IPS-18c (cell line): ENCODE measurements at regions not wholly inside any gene's neighbourhood (a gene's known extent, or its start where the extent isn't known, plus 50 kb on each side); places are given as distances from the start of the nearest gene placed in this dataset.
"Not testable (repeated sequence)": the region's sequence is repeated elsewhere in the genome, so short reads cannot be mapped to it uniquely, and the experiment has no call there.

Experiments
- H3K4me3 ChIP-seq: 2 replicates; pipeline ENCODE4 v1.7.0; 2013; ENCODE audit warnings: low read depth, mild to moderate bottlenecking, low read length, moderate library complexity; ENCODE audit not compliant: insufficient read depth
- H3K9me3 ChIP-seq: one replicate; pipeline ENCODE4 v1.6.1; 2013; ENCODE audit warnings: mild to moderate bottlenecking, low read length, moderate library complexity; ENCODE audit not compliant: control insufficient read depth, insufficient read depth

- Histone ChIP-seq H3K4me3 (no peak overlapping the region), H3K9me3 (no peaks in the 10 kb centered on the region)
Measured at GRCh38 chr20:1845163-1845523, 50.1 kb upstream of the SIRPA start.

DNA sequence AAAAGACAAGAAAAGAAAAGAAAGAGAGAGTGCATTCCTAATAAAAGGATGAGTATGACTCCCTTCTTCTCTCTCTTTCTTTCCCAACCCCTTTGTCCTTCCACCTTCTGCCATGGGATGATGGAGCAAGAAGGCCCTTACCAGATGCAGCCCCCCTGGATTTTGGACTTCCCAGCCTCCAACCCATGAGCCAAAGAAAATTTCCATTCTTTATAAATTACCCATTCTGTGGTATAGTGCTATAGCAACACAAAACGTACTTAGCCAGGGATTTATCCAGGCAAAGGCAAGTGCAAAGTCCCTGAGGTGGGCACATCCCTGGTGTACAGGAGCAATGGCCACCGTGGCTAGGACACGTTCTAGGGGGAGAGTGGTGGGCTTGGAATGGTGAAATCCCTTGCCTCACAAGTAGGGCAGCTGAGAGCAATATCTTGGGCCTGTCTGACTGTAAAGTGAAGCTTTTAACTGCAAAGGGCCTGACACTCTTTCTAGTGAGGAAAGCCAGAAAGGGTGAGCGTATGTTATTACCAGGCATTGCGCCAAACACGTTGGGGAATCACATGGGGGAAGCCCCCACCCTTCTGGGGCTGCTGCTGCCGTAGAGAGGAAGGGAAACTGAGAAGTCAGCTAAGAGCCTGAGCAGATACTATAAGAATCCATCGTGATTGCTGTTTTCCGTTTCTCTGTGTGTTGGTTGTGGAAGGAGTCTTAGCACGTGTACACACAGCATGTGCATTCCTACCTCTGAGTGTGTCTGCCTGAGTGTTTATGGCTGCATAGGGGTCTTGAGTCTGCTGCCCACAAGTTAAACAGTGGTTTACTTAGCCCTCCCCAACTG is 50.7 kb upstream of the SIRPA start:
- no peaks in the 10 kb centered on the region for H3K9me3 ChIP-seq
- no peak overlapping the region for H3K4me3 ChIP-seq

GRCh38 chr20:1842281-1842680 is 52.9 kb upstream of the SIRPA start:
- Histone ChIP-seq H3K9me3 (no peaks in the 10 kb centered on the region), H3K4me3 (no peak overlapping the region)

- Histone ChIP-seq H3K4me3 (no peak overlapping the region), H3K9me3 (no peaks in the 10 kb centered on the region)
Measured at GRCh38 chr20:1841554-1842140, 53.6 kb upstream of the SIRPA start.

GRCh38 chr20:1840817-1841553 is 54.2 kb upstream of the SIRPA start:
- Histone ChIP-seq H3K4me3 (no peak overlapping the region), H3K9me3 (no peaks in the 10 kb centered on the region)

- not testable (repeated sequence) for H3K4me3 ChIP-seq, H3K9me3 ChIP-seq
Measured at GRCh38 chr20:1839376-1840317, 55.6 kb upstream of the SIRPA start.

GRCh38 chr20:1838556-1839279 is 56.5 kb upstream of the SIRPA start:
- H3K9me3 ChIP-seq: no peaks in the 10 kb centered on the region
- H3K4me3 ChIP-seq: no peak overlapping the region

DNA sequence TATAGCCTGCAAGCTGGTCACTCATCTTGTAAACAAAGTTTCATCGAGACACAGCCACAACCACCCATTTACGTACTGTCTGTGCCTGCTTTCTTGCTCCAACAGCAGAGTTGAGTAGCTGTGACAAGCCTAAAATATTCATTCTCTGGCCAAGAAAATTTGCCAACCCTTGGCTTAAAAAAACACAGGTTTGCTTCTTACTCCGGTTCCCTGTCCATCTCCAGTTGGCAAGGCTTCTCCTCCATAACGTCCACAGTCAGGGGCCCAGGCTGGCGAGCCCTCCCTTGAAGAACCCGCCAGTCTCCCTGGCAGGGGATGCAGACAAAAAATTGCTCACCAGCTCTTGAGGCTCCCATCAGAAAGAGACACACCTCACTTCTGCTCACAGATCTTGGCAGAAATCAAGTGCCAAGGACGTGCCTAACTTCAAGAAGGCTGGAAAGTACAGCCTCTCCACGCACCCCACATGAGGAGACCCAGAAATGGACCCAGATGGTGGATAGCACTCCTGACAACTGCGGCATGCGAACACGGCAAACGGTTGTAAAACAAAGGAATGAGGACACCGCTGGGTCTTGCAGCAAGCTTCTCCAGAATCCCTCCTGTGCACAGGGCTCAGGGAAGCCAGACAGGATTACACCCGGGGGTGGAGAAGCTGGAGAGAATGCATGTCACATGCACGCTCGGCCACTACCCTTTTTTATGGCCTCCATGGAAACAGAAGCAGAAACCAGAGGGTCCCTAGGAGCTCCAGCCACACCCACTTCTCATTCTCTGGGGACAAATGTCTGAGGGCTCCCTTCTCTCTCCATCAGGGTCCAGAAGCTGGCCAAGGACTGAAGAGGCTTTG is 59.8 kb upstream of the SIRPA start:
- Histone ChIP-seq H3K9me3 (no peaks in the 10 kb centered on the region), H3K4me3 (no peak overlapping the region)

DNA sequence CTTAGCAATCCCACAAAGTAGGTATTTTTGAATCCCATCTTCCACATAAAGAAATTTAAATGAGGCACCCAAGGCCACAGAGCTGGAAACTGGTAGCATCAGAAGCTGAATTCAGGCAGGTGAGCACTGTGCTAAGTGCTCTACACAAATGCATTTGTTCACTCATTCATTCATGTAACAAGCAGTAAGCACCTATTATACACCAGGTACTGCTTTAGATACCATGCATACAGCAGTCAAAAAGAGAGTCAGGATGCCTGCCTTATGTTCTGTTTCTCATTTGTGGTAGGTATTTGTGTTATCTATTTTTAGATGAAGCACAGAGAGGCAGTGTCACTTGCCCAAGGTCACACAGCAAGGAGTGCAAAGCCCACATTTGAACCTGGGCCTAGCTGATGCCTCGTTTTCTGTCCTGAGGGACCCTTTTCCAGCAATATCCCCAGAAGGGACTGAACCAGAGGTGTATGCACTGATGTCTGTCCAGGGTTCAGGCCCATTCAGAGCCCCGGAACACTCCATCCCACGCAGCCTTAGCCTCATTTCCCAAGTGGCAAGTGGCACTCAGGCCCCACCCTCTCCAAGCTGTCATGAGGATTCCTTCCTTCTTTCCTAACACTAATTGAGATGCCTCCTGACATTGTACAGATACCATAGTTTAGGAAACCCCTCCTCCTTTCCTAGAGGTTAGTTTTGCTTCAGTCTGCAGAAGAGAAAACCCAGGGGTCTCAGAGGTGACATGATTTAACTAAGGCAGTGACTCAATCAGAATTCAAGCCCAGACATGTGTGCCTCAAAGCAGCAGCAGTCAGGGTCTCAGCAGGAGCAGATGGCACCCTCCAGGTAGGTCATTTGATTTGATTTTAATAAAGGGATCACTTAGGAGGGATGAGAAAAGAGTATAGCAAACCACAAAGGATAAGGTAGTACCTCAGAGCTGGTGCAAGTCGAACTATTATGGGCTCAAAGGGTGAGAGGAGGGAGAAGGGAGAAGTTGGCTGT is 61.2 kb upstream of the SIRPA start:
- Histone ChIP-seq H3K9me3 (no peaks in the 10 kb centered on the region), H3K4me3 (no peak overlapping the region)

DNA sequence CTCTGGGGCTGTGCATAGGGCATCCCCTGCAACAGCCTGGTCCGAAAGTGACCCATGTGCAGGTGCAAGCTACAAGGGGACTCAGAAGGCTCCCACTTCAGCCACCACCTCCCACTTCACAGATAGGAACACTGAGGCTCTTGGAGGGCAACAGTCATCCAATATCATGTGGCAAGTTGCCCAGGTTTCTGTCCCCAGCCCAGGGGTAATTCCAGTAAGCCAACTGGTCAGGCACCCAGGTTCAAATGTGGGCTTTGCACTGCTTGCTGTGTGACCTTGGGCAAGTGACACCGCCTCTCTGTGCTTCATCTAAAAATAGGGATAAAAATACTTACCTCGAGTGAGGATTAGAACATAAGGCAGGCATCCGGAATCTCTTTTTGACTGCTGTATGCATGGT is 62.0 kb upstream of the SIRPA start:
- H3K4me3 ChIP-seq: no peak overlapping the region
- no peaks in the 10 kb centered on the region for H3K9me3 ChIP-seq

DNA sequence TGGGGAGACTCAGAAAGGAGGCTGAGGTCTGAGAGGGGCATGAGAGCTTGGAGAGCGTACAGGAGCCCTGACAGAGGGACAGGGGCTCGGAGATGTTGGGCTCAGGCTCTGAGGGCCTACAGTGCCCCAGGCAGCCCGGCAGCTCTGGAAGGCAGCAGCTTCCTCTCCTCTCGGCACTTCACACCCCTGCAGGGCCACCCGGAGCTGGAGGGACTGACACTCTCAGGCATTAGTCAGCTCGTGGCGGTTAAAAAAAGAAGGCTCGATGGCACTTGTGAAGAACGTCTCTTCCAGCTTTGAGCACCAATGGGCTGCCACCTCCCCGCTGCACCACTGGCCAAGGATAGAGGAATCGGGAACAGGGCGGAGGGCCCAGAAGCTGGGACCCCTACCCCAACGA is 62.6 kb upstream of the SIRPA start:
- H3K9me3 ChIP-seq: no peaks in the 10 kb centered on the region
- no peak overlapping the region for H3K4me3 ChIP-seq

- H3K4me3 ChIP-seq: no peak overlapping the region
- no peaks in the 10 kb centered on the region for H3K9me3 ChIP-seq
Measured at GRCh38 chr20:1831606-1832005, 63.6 kb upstream of the SIRPA start.

DNA sequence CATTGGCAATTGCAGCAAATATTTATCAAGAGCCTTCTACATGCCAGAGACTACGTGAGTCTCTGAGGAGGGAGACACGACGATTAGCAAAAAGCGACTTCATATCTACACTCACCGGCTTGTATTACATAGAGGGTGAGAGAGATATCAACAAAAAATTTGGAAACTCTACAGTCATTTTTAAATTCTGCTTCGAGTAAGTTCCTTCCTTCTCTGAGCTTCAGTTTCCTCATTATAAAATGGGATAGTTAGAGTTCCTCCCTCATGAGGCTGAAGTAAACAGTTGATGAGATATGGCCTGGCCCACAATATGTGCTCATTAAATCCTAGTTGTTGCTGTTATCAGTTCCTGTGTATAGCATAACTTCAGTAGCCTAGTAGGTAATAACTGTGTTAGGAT is 64.1 kb upstream of the SIRPA start:
- H3K4me3 ChIP-seq: no peak overlapping the region
- no peaks in the 10 kb centered on the region for H3K9me3 ChIP-seq

DNA sequence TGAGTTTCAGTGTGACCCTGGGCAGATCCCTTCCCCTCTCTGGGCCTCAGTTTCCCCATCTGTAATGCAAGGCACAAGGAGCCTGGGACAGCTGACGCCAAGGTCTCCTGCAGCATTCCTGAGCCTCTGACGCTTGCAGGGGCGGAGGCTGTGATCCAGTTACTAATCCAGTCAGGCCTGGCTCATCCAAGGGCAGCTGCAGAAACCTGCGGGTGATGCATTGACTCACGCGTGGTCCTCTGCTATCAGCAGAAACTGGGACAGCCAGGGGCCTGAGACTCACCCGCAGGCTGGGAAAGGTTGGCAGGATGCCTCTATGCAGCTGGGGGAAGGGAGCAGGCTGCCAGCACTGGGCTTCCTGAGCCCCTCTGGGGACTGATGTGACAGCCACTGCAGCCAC is 65.0 kb upstream of the SIRPA start:
- no peak overlapping the region for H3K4me3 ChIP-seq
- no peaks in the 10 kb centered on the region for H3K9me3 ChIP-seq

- Histone ChIP-seq H3K9me3 (no peaks in the 10 kb centered on the region), H3K4me3 (no peak overlapping the region)
Measured at GRCh38 chr20:1829531-1829930, 65.7 kb upstream of the SIRPA start.
